B cell (primary cell): ENCODE measurements at regions not wholly inside any gene's neighbourhood (a gene's known extent, or its start where the extent isn't known, plus 50 kb on each side); places are given as distances from the start of the nearest gene placed in this dataset.

Experiments used
- ATAC-seq: fragments of 200-7000 bp; cut with Tn5 transposase; one replicate; pipeline ENCODE4 v1.10.0; 2021; ENCODE audit warnings: low read depth, mild to moderate bottlenecking, moderate number of reproducible peaks, moderate library complexity
- CTCF ChIA-PET: fragments of 350-600 bp; sonication (Branson Sonifier 250); formaldehyde crosslinking; loops from one replicate; lab custom pipeline; 2021; ENCODE audit warnings: antibody characterized with exemption, inconsistent platforms; lab: Charles Lee
- POLR2A ChIA-PET: fragments of 350-600 bp; sonication (Branson Sonifier 250); formaldehyde crosslinking; loops from one replicate; lab custom pipeline; 2021; ENCODE audit warnings: antibody characterized with exemption; lab: Charles Lee
- DNase-seq: peaks from one replicate; pipeline ENCODE4 v3.0.0; 2013
- H2AFZ ChIP-seq: 2 replicates; pipeline ENCODE4 v1.6.1; 2012; ENCODE audit warnings: mild to moderate bottlenecking, low read depth, low read length; ENCODE audit not compliant: insufficient read depth, poor library complexity, severe bottlenecking
- H3K27ac ChIP-seq, 2 donors: 1 replicate in 1 of 2; 2 replicates in 1 of 2; pipeline ENCODE4 v1.5.1; 2012 to 2013; ENCODE audit warnings: low read length in 2 of 2, mild to moderate bottlenecking in 2 of 2, moderate library complexity in 1 of 2
- H3K27me3 ChIP-seq, 4 experiments: fragments of 200-600 bp in 1 of 4; sonication (generic) in 1 of 4; replicated peaks in 1 of 4; 1 replicate in 2 of 4; 2 replicates in 2 of 4; pipeline versions ENCODE4 v1.6.1 to v1.7.0; 2013 to 2016; ENCODE audit warnings: low read length in 3 of 4, mild to moderate bottlenecking in 2 of 4, mixed read lengths in 1 of 4, moderate library complexity in 1 of 4; ENCODE audit not compliant: insufficient read depth in 4 of 4, control insufficient read depth in 3 of 4; ENCODE audit errors: control extremely low read depth in 1 of 4
- H3K36me3 ChIP-seq, 2 experiments: replicated peaks in 1 of 2; 1 replicate in 1 of 2; 2 replicates in 1 of 2; pipeline versions ENCODE4 v1.6.1 to v1.7.1; 2013; ENCODE audit warnings: low read length in 1 of 2; ENCODE audit not compliant: insufficient read depth in 2 of 2, control insufficient read depth in 1 of 2; ENCODE audit errors: control extremely low read depth in 1 of 2, extremely low read depth in 1 of 2
- H3K4me1 ChIP-seq, 2 donors: fragments of 200-600 bp in 1 of 2; sonication (generic) in 1 of 2; 1 replicate in 1 of 2; 2 replicates in 1 of 2; pipeline versions ENCODE4 v1.5.1 to v1.6.1; 2013 to 2017; ENCODE audit warnings: low read length in 2 of 2; ENCODE audit not compliant: control insufficient read depth in 2 of 2, insufficient read depth in 2 of 2
- H3K4me2 ChIP-seq: replicated peaks from 2 replicates; pipeline ENCODE3; 2012; ENCODE audit warnings: mild to moderate bottlenecking, low read depth, low read length; ENCODE audit not compliant: poor library complexity, severe bottlenecking
- H3K4me3 ChIP-seq, 5 experiments: fragments of 200-600 bp in 1 of 5; sonication (generic) in 1 of 5; 1 replicate in 3 of 5; 2 replicates in 2 of 5; pipeline versions ENCODE4 v1.5.1 to v1.7.0; 2011 to 2016; ENCODE audit warnings: low read length in 4 of 5, mild to moderate bottlenecking in 4 of 5, low read depth in 2 of 5, control low read depth in 1 of 5, moderate library complexity in 1 of 5; ENCODE audit not compliant: insufficient read depth in 1 of 5; ENCODE audit errors: control extremely low read depth in 1 of 5, extremely low read depth in 1 of 5
- H3K79me2 ChIP-seq: fragments of 200-600 bp; sonication (generic); one replicate; pipeline ENCODE4 v1.6.0; 2016; ENCODE audit warnings: low read length; ENCODE audit not compliant: control insufficient read depth, insufficient read depth
- H3K9ac ChIP-seq: fragments of 200-600 bp; sonication (generic); 2 replicates; pipeline ENCODE4 v1.6.1; 2017; ENCODE audit warnings: mild to moderate bottlenecking, low read length, moderate library complexity
- H3K9me3 ChIP-seq, 3 donors: one replicate each; pipeline versions ENCODE4 v1.6.1 to v1.7.1; 2013; ENCODE audit warnings: low read length in 2 of 3; ENCODE audit not compliant: control insufficient read depth in 2 of 3, insufficient read depth in 1 of 3; ENCODE audit errors: control extremely low read depth in 1 of 3
- H4K20me1 ChIP-seq: 2 replicates; pipeline ENCODE4 v1.6.0; 2012; ENCODE audit warnings: mild to moderate bottlenecking, low read length; ENCODE audit not compliant: insufficient read depth, control insufficient read depth, poor library complexity, severe bottlenecking
- H3K27ac Mint-ChIP-seq: one replicate; pipeline ENCODE4 v1.8.0; 2021; ENCODE audit warnings: mixed read lengths
- H3K27me3 Mint-ChIP-seq: one replicate; pipeline ENCODE4 v1.8.0; 2021; ENCODE audit warnings: mixed read lengths
- H3K4me1 Mint-ChIP-seq: one replicate; pipeline ENCODE4 v1.8.0; 2021; ENCODE audit warnings: mixed read lengths
- H3K4me3 Mint-ChIP-seq: one replicate; pipeline ENCODE4 v1.8.0; 2021; ENCODE audit warnings: mixed read lengths
- H3K9me3 Mint-ChIP-seq: one replicate; pipeline ENCODE4 v1.8.0; 2022; ENCODE audit warnings: mixed read lengths; ENCODE audit not compliant: insufficient read depth
- CTCF ChIP-seq: fragments of 200-600 bp; IDR thresholded peaks from one replicate; pipeline ENCODE4 v1.8.0; 2022; ENCODE audit warnings: antibody characterized with exemption, mild to moderate bottlenecking
- EZH2 ChIP-seq: IDR thresholded peaks from 2 replicates; pipeline ENCODE4 v1.6.1; 2012; ENCODE audit warnings: borderline replicate concordance, low read depth, mild to moderate bottlenecking, moderate library complexity, low read length; ENCODE audit not compliant: insufficient read depth, poor library complexity, severe bottlenecking
- WGBS: methylation state at CpG from one replicate; pipeline ENCODE4 v1.1.5; 2013; ENCODE audit warnings: missing lambda C conversion rate; ENCODE audit not compliant: insufficient coverage; 5-methylcytosine and 5-hydroxymethylcytosine counted together
- intact Hi-C: fragments of 100-400 bp; cut with micrococcal nuclease; formaldehyde crosslinking; loops from one replicate; pipeline ENCODE4 v1.10.0; 2022

GRCh38 chr16:52383640-52384292 is 163.2 kb downstream of the TOX3 start:
- Mint-ChIP-seq H3K27me3 (no peaks in the 10 kb centered on the region), H3K9me3 (no peaks in the 10 kb centered on the region), H3K4me3 (no peak overlapping the region), H3K27ac (no peak overlapping the region), H3K4me1 (no peaks in the 10 kb centered on the region)
- no peak overlapping the region for H2AFZ ChIP-seq
- no peak for TF ChIP-seq EZH2
- no peak for TF ChIP-seq CTCF
- 8% methylated on average over 1 of the region's 3 CpGs for WGBS
- ATAC-seq (no peak), DNase-seq (no peak)
- H3K9ac ChIP-seq: no peak overlapping the region
- POLR2A ChIA-PET: no interaction called here
- no peaks in the 10 kb centered on the region for H3K9me3 ChIP-seq
- H3K27ac ChIP-seq: no peak overlapping the region
- H3K79me2 ChIP-seq: no peaks in the 10 kb centered on the region
- intact Hi-C loops: no loop called here
- H4K20me1 ChIP-seq: no peaks in the 10 kb centered on the region
- H3K36me3 ChIP-seq: no peaks in the 10 kb centered on the region
- no peak overlapping the region for H3K4me2 ChIP-seq
- H3K4me1 ChIP-seq: no peaks in the 10 kb centered on the region
- no peaks in the 10 kb centered on the region for H3K27me3 ChIP-seq
- CTCF ChIA-PET: no interaction called here
- no peak overlapping the region for H3K4me3 ChIP-seq

GRCh38 chr16:52383119-52383518 is 163.8 kb downstream of the TOX3 start:
- Histone ChIP-seq H4K20me1 (no peaks in the 10 kb centered on the region), H3K27ac (no peak overlapping the region), H3K4me3 (no peak overlapping the region), H3K4me2 (no peak overlapping the region), H3K36me3 (no peaks in the 10 kb centered on the region), H3K4me1 (no peaks in the 10 kb centered on the region), H3K79me2 (no peaks in the 10 kb centered on the region), H3K27me3 (no peaks in the 10 kb centered on the region), H2AFZ (no peak overlapping the region), H3K9ac (no peak overlapping the region), H3K9me3 (no peaks in the 10 kb centered on the region)
- H3K27me3 Mint-ChIP-seq: no peaks in the 10 kb centered on the region
- ChIA-PET POLR2A (no interaction called here), CTCF (no interaction called here)
- no peak overlapping the region for H3K4me3 Mint-ChIP-seq
- ATAC-seq (no peak), DNase-seq (no peak)
- whole genome bisulfite sequencing: 75% methylated on average over 1 of the region's 3 CpGs
- TF ChIP-seq CTCF: no peak
- TF ChIP-seq EZH2: no peak
- intact Hi-C loops: no loop called here
- H3K27ac Mint-ChIP-seq: no peak overlapping the region
- no peaks in the 10 kb centered on the region for H3K4me1 Mint-ChIP-seq
- no peaks in the 10 kb centered on the region for H3K9me3 Mint-ChIP-seq
